ENCODE measurements at regions not wholly inside any gene's neighbourhood (a gene's known extent, or its start where the extent isn't known, plus 50 kb on each side); places are given as distances from the start of the nearest gene placed in this dataset.

- H3K27me3 ChIP-seq: no peaks in the 10 kb centered on the region
- no peaks in the 10 kb centered on the region for H3K4me1 ChIP-seq (ENCODE audit: control insufficient read depth in 1 of 2, insufficient read depth in 1 of 2, low read depth in 1 of 2, low read length in 1 of 2)
- H3K4me3 ChIP-seq (ENCODE audit: low read depth in 1 of 2, low read length in 1 of 2): no peak overlapping the region
- H3K27ac ChIP-seq: no peak overlapping the region
- TF ChIP-seq, protein P1, sequence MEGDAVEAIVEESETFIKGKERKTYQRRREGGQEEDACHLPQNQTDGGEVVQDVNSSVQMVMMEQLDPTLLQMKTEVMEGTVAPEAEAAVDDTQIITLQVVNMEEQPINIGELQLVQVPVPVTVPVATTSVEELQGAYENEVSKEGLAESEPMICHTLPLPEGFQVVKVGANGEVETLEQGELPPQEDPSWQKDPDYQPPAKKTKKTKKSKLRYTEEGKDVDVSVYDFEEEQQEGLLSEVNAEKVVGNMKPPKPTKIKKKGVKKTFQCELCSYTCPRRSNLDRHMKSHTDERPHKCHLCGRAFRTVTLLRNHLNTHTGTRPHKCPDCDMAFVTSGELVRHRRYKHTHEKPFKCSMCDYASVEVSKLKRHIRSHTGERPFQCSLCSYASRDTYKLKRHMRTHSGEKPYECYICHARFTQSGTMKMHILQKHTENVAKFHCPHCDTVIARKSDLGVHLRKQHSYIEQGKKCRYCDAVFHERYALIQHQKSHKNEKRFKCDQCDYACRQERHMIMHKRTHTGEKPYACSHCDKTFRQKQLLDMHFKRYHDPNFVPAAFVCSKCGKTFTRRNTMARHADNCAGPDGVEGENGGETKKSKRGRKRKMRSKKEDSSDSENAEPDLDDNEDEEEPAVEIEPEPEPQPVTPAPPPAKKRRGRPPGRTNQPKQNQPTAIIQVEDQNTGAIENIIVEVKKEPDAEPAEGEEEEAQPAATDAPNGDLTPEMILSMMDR (IDR thresholded peaks at IDR 0.05): no peak
- H3K36me3 ChIP-seq: no peaks in the 10 kb centered on the region
- no peaks in the 10 kb centered on the region for H3K9me3 ChIP-seq
Measured at GRCh38 chr2:217538719-217539118, 464.1 kb downstream of the TNS1 start.

DNA sequence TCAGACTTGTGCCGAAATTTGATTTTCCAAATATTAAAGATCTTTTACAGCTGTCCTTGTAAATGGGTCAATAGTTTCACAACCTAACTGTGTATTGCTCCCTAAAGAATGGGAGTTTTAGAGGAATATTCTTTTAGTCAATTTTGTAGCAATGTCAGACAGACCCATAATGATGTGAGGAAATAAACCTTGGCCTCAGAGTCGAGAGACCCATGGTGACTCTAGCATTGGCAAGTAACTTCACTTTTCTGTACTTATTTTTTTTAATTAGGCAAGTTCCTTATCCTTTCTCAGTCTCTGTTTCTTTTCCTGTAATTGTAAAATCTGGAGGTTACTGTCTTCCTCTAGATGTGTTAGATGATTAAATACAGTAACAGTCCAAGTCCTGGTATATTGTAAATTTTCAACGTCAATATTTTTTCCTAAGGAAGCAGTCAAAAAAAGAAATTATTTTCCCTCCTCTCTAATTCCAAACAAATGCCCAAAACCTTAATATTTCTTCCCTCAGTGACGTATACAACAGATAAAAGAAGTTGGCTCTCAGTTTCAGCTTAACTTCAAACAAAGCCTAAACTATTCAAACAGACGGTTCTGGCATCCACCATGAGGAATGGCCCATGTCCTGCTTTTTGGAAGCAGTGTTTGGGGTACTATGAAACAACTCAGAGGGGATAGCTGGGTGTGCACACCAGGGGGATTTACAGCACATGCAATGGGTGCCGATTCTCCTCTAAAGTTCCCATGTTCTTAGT lies 466.7 kb downstream of the TNS1 start:
- Histone ChIP-seq H3K4me3 (ENCODE audit: low read depth in 1 of 2, low read length in 1 of 2) (no peak overlapping the region), H3K27ac (no peak overlapping the region), H3K27me3 (no peaks in the 10 kb centered on the region), H3K4me1 (ENCODE audit: control insufficient read depth in 1 of 2, insufficient read depth in 1 of 2, low read depth in 1 of 2, low read length in 1 of 2) (no peaks in the 10 kb centered on the region), H3K9me3 (no peaks in the 10 kb centered on the region), H3K36me3 (no peaks in the 10 kb centered on the region)
- TF ChIP-seq, protein P1 (IDR thresholded peaks at IDR 0.05): no peak

DNA sequence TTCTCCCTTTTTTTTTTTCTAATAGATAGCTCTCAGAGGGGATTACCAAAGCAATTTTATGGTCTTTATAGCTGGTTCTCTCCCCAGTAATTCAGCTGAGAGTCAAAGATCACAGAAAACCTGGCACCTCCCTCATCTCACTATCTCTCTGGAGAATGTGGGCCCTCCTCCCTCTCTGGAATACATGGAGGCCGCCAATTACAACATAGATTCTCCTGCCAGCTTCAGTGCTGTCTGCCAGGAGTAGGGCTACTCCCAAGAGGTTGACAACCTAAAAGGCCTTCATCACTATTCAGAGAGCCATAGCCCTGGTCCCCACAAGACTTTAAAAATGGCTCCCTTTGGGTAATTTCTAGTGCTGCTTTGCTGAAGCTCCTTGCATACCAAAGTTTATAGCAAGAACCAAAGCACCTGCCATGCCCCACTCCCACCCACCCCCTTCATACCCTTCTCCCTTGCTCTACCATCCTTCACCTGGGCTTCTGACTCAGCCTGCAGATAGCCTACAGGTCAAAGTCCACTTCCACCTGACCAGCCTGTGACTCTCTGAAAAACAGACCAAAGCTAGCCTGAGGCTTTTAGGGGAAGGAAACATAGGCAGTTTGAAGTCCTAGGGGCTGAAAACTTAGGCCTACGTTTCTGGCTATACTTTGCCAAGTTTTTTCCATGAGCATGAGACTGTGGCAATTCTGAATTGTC lies 472.3 kb downstream of the TNS1 start:
- no peak overlapping the region for H3K4me3 ChIP-seq (ENCODE audit: low read depth in 1 of 2, low read length in 1 of 2)
- H3K27ac ChIP-seq: no peak overlapping the region
- no peaks in the 10 kb centered on the region for H3K27me3 ChIP-seq
- H3K4me1 ChIP-seq (ENCODE audit: control insufficient read depth in 1 of 2, insufficient read depth in 1 of 2, low read depth in 1 of 2, low read length in 1 of 2): no peaks in the 10 kb centered on the region
- TF ChIP-seq, protein P1 (IDR thresholded peaks at IDR 0.05): no peak
- no peaks in the 10 kb centered on the region for H3K9me3 ChIP-seq
- H3K36me3 ChIP-seq: no peaks in the 10 kb centered on the region

DNA sequence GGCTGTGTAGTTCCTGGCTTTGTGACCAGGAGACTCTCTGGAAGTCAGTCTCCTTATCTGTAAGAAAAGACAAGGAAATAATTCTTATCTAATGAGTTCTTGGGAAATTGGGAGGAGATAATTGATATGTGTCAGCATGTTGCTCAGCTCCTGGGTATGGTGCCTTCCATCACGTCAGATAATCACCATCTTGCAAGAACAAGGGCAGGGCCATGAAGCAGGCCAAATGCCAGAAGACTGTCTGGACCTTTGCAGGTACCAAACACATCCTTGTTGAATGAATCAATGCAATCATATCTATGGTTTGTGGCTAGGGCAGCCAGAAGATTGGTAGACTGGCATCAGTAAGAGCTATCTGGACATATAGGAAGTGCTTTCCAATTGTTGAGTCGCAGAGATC lies 473.5 kb downstream of the TNS1 start:
- no peak overlapping the region for H3K4me3 ChIP-seq (ENCODE audit: low read depth in 1 of 2, low read length in 1 of 2)
- TF ChIP-seq, protein P1 (IDR thresholded peaks at IDR 0.05): no peak
- H3K9me3 ChIP-seq: no peaks in the 10 kb centered on the region
- no peaks in the 10 kb centered on the region for H3K4me1 ChIP-seq (ENCODE audit: control insufficient read depth in 1 of 2, insufficient read depth in 1 of 2, low read depth in 1 of 2, low read length in 1 of 2)
- H3K27me3 ChIP-seq: no peaks in the 10 kb centered on the region
- no peak overlapping the region for H3K27ac ChIP-seq
- H3K36me3 ChIP-seq: no peaks in the 10 kb centered on the region

- no peaks in the 10 kb centered on the region for H3K27me3 ChIP-seq
- no peaks in the 10 kb centered on the region for H3K4me1 ChIP-seq (ENCODE audit: control insufficient read depth in 1 of 2, insufficient read depth in 1 of 2, low read depth in 1 of 2, low read length in 1 of 2)
- H3K27ac ChIP-seq: no peak overlapping the region
- H3K36me3 ChIP-seq: no peaks in the 10 kb centered on the region
- H3K4me3 ChIP-seq (ENCODE audit: low read depth in 1 of 2, low read length in 1 of 2): no peak overlapping the region
- TF ChIP-seq, protein P1 (IDR thresholded peaks at IDR 0.05): no peak
- H3K9me3 ChIP-seq: no peaks in the 10 kb centered on the region
Measured at GRCh38 chr2:217527590-217528202, 475.1 kb downstream of the TNS1 start.

Measured in neutrophil (primary cell).